HG02885 (cell line): ENCODE measurements at regions not wholly inside any gene's neighbourhood (a gene's known extent, or its start where the extent isn't known, plus 50 kb on each side); places are given as distances from the start of the nearest gene placed in this dataset.

Source experiments
- ATAC-seq: cut with Tn5 transposase; IDR thresholded peaks from one replicate; pipeline ENCODE4 v1.9.1; 2021; ENCODE audit warnings: mild to moderate bottlenecking; ENCODE audit not compliant: unreplicated experiment, poor library complexity

DNA sequence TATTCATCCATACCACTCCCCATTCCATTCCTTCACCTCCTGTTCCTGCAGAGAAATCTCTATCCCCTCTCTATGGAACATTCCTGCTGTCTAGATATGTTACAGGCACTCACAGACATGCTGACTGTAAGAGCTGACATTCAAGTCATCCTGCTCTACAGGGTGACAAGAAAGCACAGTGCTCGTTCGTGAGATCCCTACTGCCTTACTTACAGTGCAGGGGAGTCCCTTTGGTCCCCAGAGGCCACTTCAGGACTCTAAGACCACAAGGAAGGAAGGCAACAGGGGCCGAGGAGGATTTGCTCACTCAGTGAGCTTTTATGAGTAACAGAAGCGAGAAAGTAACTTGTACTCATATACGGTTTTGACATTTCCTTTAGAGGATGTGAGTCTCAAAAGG is 110.5 kb downstream of the GAS1 start:
- ATAC-seq = peak; percentile 69

DNA sequence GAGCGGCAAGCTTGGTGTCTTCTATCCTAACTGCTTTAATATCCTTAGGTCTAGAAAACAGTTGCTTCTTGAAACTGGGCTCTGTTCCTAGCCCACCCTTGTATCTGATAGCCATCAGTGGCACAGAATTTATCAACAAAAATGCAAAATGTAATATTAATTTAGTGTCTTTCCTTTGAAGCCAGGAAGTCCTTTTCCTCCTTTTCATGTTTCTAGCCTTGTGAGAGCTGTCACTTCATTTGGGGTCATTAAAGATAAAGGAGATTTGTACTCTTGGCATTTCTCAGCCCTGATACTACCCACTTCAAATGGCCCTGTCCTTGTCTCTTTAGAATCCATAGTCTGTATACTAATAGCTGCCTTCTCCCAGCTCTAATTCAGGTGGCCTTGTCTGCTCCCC is 111.0 kb downstream of the GAS1 start:
- no peak for ATAC-seq

DNA sequence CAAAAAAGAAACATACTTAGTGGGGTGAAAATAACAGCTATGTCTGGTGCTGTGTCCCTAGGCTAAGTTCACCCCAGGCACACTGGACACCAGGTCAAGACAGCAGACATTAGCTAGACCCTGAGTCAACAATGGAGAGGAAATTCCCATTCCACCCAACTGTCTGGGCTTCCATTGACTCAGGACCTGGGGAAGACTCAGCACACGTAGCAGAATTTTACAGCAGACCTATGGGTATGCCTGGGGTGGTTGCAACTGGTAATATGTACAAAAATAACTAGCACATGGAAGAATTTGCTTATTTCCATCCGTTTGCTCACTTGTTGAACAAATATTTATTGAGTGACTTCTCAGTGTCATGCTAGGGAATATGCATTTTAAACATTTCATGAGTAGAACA is 117.0 kb downstream of the GAS1 start:
- no peak for ATAC-seq

DNA sequence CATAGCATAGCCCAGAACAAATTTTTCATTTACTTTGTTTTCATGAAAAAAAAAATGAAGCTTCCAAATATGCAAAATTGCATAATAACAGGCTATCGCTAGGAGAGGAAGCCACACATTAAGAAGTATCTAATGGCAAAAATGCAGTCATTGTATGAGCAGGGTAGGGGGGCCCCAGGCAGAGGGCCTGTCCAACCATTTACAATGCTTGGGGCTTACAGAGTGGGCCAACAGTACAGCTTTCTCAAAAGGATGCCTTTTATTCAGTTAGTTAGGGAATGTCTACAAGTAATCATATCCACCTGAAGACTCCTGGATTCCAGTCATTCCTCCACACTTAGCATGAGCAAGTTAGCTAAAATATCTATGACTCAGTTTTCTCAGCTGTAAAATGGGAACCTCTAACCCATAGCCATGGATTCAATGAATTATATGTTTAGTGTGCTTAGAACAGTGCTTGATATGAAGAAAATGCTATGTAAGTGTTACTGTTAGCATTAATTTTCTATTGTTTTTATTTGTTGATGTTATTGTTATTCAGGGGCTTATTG is 117.7 kb downstream of the GAS1 start:
- no peak for ATAC-seq

DNA sequence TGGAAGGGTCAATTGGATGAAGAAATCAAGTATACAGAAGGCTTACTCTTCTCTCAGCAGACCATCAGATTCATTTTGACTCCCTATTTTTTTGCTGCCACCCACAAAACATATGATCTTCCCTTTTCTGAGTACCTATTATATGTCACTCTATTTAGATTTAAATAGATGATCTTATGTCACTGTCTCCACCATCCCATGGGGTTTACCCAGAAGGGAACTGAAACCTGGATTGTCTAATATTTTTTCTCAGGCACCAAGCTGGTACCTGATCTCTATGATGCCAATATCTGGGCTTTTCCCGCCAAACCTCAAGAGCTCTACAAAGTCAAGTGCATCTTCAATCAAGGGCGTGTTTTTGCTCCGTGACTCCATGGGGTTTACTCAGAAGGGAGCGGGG is 118.7 kb downstream of the GAS1 start:
- no peak for ATAC-seq

DNA sequence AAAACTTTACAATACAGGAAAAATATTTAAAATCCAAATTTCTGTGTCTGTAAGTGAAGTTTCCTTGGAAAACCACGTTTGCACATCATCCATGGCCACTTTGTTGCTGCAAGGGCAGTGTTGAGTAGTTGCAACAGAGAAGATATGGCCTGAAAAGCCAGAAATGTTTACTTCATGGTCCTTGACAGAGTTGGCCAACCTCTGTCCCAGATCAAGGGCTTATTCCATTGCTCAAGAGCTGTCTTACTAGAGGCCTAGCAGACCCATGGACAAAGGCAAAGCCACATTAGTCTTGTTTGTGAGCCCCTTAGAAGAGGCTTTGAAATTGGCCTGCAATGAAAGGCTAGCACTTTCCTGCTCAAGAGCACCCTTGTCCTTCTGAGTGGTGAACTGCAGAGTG is 119.4 kb downstream of the GAS1 start:
- no peak for ATAC-seq

DNA sequence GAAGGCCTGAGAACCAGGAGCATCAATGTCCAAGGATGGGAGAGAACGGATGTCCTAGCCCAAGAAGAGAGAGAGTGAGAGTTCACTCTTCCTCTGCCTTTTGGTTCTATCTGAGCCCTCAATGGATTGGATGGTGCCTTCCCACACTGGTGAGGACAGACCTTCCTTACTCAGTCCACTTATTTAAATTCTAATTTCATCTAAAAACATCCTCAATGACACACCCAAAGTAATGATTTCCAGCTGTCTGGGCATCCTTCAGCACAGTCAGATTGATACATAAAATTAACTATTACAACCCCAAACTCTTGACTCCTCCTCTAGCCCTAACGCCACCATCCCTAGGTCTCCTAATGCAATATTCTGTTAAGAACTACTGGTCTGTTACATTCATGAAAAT is 122.0 kb downstream of the GAS1 start:
- ATAC-seq = no peak

DNA sequence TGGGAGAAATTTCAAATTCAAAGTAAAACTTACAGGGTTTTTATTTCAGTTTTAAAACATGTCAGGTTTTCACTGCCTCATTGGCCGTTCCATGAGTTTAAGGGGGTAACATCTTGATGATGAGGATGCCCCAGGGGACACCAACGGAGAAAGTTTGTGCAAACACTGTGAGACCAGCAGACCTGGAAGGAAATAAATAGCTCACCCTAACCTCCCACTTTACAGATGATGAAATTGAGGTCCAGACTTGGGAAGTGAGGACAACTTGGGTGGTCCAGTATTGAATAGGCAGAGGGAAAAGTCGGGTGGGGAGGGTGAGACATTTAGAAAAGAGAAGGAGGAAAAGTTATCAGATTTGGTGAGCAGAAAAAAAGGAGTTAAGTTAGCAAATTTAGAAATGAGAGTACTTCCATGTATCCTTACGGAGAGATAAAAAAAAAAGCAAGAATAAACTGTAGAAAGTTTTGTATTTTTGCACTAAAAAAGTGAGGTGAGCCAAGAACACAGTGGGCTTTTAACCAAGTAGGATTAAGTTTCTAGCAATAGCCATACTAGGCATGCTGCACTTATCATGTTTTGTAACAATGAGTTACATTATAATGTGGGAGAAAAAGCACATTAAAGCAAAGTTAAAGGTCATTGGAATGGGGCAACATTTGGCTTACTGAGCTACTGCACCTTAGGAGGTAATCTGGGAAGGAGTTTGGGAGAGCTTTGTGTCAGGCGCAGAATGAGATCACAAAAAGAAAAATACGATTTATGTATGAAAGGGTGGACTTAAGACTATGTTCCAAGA is 125.1 kb downstream of the GAS1 start:
- ATAC-seq = no peak

DNA sequence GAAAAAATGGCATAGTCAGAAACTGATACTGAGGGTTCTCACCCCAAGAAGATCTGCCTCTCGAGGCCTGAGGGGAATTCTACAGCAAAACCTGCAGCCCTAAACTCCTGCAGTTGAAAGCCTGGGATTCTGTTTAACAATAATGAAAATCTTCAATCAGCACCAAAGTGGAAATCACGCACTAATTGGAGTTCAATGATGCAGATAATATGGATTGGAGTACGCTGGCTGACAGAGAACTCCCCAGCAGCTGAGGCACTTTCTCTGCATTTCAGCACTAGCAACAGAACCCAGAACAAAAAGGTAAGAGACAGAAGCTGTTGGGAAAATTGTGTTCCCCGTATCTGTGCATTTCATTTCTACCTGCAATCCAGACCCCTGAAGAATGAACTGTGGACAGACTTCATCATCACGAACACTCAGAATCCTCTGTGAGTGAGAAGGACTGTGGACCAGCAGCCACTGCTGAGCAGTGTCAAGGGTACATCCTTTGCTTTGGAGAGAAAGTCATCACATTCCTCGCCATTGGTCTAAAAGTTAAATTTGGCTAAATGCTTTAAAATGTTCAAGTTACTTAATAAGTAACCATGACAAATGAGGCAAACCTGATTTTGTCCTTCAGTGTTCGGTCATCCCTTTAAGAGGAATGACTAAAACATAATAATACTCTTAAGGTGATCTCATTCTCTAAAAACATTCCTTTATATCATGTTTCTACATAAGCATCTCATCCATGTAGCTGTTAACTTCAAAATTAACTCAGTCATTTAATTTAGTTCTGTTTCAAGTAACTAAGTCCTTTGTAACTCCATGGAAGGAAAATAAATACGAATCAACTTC is 126.1 kb downstream of the GAS1 start:
- ATAC-seq = no peak

DNA sequence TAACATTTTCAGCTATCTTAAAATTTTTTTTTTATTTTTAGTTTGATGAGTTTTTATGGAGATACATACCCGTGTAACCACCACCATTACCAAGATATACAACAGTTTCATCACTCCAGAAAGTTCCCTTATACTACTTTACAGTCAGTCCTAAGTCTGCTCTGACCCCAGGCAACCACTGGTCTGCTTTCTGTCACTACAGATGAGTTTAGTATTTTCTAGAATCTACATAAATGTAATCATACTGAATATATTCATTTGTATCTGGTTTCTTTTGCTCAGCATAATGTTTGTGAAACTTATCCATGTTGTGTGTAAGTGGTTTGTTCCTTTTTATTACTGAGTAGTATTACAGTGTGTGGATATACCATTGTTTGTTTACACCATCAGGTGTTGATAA is 127.8 kb downstream of the GAS1 start:
- no peak for ATAC-seq

DNA sequence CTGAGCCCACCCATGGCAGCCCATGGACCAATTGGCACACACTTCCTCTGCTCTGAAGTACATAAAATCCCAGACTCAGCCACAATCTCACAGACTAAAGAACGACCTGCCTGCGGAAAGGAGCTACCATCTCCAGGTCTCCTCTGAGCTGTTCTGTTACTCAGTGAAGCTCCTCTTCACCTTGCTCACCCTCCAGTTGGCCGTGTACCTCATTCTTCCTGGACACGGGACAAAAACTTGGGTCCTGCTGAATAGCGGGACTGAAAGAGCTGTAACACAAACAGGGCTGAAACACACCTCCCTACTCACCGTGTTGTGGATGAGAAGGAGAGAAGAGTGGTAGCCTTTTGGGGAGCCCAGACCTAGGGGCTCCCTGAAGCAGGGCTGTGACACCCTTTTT is 128.7 kb downstream of the GAS1 start:
- ATAC-seq = no peak

DNA sequence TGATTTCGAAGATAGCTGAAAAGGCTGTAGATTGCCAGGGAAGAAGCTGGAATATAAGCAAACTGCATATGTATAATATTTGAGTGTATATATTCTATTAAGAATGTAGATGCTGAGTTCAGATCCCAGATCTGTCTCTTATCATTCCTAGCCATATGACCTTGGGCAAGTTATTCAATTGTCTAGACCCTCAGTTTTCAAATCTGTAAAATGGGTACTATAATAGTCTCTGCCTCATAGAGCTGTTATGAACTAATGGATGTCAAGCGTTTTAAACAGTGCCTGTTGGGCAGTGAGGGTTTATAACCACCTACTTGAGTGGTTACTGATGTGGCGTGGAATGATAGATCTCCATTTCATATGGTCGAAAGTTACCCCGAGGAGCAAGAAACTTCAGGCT is 130.4 kb downstream of the GAS1 start:
- ATAC-seq = no peak

DNA sequence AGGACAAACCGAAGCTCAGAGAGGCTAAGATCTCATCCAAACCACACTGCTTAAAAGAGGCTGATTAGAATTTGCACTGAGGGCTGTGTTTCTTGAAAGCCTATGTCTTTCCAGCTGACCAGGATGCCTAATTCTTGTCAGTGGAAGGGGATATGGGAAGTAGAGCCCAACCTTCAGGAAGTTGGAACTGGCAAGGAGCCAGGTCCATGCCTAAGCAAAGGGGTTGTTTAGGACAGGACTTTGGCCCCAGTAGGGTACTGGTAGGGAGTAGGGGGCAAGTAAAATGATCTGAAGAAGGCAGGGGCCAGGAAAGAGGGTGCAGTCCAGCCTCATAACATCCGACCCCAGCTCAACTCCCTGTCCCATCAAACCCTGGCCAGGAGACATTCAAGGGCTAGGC is 130.9 kb downstream of the GAS1 start:
- no peak for ATAC-seq

DNA sequence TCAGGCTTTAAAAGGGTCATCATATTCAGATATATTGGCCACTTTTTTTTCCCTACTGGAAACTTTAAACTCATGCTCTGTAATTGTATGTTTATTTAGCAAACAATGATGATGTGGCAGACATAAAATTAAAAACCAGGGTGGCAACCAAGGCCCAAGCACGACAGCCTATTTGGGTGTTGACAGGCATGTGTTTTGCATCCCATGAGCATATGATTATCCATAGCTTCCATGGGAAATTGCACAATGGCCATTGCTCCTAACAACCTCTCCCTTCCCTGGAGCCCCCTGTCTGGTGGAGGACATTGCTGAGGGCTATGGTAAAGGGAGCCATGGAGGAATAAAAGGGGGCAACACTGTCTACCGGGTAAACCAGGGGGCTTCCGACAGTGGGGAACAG is 134.7 kb downstream of the GAS1 start:
- no peak for ATAC-seq

DNA sequence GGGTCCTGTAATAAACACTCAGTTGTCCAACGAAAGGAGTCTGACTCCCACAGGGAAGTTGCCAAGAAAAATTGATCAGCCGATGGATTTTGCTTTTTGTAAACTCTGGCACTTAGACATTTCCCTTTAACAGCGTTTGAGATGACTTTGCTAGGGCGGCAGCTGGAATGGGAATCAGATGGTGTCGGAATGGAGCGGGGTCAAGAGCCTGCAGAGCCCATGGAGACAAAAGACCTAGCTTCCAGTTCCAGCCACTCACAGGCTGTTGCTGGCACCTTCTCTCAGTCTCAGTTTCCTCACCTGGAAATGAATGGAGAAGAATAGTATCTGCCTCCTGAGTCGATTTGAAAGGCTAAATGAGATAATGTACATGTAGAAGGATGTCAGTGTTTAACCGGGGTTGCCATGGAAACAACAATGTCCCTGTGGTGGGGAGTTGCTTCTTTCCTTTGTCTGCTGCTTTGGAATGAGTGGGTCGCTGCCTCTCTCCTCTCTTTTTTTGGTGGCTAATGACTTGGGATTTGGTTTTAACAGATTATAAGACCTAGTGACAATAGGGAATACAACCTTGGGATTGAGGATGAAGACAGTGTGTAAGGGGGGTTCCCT is 137.4 kb downstream of the GAS1 start:
- no peak for ATAC-seq

DNA sequence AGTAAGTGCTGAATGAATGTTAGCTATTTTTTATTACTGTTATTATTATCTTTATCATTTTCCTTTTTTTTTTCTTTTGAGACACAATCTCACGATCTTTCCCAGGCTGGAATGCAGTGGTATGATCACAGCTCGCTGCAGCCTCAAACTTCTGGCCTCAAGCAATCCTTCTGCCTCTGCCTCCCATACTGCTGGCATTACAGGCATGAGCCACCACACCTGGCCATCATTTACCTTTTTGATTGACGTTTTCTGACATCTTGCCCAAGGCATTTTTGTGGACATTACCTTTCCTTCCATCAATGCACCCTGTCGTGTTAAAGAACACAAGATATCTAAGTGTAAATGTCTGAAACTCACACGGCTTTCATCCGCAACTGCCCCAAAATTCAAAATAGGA is 138.2 kb downstream of the GAS1 start:
- ATAC-seq = no peak

DNA sequence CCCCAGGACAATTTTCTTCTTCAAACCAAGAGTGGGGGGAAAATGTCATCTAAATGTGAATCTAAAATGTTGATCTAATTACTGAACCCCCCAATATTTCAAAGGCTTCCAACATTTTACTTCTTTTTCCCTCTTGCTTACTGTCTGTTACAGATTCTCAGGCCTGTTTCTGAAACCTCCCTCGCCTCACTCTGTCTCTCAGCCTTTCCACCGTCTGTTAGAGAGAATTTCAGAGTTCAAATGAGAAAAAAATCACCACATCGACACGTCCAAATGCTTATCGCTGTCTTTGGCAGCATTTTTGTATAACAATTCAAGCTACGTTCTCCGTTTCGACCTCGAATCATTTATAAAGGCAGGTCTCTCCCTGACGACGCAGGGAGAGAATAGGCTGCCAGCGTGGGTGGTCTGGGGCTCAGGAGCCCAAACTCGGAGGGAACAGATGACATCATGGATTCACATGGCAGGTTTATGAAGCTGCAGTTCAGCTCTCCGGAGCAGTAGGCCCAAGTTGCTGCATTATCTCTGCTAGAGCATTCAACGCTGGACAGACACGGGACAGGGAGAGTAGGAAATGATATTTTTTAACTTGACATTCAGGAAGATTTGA is 139.8 kb downstream of the GAS1 start:
- no peak for ATAC-seq

DNA sequence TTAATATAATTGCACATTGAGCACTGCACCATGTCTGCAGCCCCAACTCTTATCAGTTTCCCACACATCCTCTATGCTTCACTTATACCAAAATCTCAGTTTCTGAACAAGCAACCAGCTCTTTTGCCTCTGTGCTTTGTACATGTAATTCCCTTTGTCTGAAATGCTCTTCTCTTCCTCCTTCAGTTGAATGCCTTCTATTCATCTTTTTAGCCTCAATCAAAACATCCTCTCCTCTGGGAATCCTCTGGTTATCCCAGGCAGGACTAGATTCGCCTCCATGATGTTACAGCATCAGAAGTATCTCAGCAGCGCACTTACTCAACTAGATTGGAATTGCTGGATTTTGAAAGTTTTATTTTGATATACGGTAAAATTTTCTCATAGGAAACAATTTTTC is 143.3 kb downstream of the GAS1 start:
- ATAC-seq = no peak

DNA sequence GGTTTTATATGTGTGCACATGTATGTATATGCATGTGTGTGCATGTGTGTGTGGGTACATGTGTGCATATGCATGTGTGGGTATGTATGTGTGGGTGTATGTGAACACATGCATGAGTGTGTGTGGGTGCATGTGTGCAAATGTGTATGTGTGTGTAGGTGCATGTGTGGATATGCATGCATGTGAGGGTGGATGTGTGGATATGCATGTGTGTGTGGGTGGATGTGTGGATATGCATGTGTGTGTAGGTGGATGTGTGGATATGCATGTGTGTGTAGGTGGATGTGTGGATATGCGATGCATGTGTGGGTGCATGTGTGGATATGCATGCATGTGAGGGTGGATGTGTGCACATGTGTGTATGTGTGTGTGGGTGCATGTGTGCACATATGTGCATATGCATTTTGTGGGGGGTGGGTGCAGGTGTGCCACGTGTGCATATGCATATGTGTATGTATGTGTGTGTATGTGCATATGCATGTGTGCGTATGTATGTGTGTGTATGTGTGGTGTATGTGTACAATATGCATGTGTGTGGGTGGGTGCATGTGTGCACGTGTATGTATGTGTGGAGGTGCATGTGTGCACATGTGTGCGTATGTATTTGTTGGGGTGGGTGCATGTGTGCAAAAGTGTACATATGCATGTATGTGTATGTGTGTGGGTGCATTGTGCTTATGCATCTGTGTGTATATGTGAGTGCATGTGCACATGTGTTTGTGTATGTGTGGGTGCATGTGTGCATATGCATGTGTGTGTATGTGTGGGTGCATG is 144.2 kb downstream of the GAS1 start:
- ATAC-seq = no peak

DNA sequence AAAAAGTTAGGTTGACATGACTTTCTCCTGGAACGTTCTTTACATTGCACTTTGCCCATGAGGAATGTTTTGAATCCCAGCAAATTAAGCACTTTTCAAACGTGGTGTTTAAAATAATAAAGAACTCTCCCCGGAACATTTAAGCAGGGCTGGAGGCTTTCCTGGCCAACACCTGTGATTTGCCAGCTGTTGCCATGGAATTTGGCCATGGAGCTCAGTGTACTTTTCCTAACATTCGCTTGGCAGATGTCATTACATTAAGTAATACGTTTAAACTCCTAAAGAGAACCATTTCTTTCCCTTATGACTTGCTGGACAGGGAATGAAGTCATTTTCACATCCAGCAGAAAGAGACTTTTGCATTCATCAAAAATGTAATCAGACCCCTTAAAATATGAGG is 146.1 kb downstream of the GAS1 start:
- ATAC-seq = no peak
